GM21423 (cell line): ENCODE measurements at regions not wholly inside any gene's neighbourhood (a gene's known extent, or its start where the extent isn't known, plus 50 kb on each side); places are given as distances from the start of the nearest gene placed in this dataset.
"Not testable (repeated sequence)": the region's sequence is repeated elsewhere in the genome, so short reads cannot be mapped to it uniquely, and the experiment has no call there.

Experiments used
- ATAC-seq: cut with Tn5 transposase; IDR thresholded peaks from one replicate; pipeline ENCODE4 v1.9.1; 2021; ENCODE audit warnings: mild to moderate bottlenecking, moderate library complexity; ENCODE audit not compliant: unreplicated experiment

DNA sequence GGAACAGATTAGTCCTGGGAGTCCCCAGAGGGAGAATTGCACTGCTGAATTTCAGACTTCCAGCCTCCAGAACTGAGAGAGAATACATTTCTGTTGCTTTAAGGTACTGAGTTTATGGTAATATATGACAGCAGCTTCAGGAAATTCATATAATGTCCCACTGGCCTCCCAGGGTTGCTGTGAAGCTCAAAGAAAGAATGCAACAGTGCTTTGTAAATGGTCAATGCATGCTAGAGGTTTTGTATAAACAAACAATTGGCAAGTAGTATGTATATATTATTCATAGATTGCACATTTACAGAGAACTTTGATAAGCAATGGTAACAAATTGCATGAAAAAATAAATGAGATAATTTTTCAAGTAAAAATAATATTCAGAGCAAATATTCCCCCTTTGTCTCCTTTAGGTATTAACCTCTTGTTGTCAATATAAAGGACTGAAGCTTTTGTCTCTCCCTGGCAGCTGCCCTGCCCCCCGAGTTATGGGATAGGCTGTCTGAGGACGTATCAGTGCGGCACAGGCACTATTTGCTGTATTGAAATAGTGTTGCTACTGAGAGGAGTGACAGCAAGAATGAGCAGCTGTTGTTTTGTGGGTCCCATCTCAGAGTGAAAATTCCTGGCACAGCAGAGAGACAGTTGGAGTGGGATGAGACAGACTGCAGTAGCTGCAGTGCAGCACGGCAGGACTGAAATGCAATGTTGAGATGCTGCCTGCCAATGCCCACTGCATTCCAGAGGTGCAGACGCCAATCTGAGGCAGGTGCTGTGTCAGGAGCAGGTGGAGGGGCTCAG lies 194.2 kb upstream of the GLRA1 start:
- ATAC-seq = no peak

GRCh38 chr5:152116934-152117333 lies 192.3 kb upstream of the GLRA1 start:
- ATAC-seq = no peak

- no peak for ATAC-seq
Observed at GRCh38 chr5:152113401-152113800, 188.8 kb upstream of the GLRA1 start.

DNA sequence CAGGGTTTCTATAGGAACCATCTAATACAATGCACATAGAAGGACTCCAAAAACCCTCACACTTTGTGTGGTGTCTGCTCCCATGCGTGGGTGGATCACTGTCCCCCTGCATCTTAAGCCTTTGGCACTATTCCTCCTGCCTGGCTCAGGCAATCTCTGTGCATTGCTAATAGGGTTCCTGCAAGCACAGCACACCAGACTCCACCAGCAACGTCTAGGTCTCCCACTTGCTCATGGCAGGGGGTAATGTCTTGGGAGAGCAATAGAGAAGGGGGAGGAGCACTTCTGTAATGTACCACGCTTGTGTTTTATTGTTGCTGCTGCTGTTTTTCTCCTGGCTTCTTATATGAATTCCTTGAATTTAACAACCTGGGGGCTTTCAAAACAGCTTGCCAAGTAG lies 182.6 kb upstream of the GLRA1 start:
- no peak for ATAC-seq

- ATAC-seq = no peak
Observed at GRCh38 chr5:152106571-152106970, 181.9 kb upstream of the GLRA1 start.

- no peak for ATAC-seq
Observed at GRCh38 chr5:152105085-152105484, 180.4 kb upstream of the GLRA1 start.

- ATAC-seq = no peak
Observed at GRCh38 chr5:152104211-152104610, 179.6 kb upstream of the GLRA1 start.

GRCh38 chr5:152102908-152103307 lies 178.3 kb upstream of the GLRA1 start:
- ATAC-seq = not testable (repeated sequence)

DNA sequence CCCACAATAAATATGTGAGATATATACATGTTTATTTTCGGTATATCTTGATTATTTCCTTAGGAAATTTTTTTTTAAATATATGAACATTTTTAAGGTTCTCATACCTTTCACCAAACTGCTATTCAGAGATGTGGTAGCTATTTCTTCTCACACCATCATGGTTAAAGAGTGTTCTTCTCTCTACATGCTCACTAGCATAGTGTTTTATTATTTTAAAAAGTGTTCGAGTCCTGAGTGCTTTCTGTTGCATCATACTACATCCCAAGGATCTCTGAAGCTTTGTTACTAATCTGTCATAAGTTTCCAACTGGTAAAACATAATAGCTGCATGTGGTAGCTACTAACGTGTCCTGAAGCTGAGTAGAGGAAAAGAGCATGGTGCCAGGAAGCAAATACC lies 177.4 kb upstream of the GLRA1 start:
- no peak for ATAC-seq

GRCh38 chr5:152100462-152100861 lies 175.8 kb upstream of the GLRA1 start:
- no peak for ATAC-seq

- ATAC-seq = peak; percentile 53
Observed at GRCh38 chr5:152097128-152097527, 172.5 kb upstream of the GLRA1 start.

DNA sequence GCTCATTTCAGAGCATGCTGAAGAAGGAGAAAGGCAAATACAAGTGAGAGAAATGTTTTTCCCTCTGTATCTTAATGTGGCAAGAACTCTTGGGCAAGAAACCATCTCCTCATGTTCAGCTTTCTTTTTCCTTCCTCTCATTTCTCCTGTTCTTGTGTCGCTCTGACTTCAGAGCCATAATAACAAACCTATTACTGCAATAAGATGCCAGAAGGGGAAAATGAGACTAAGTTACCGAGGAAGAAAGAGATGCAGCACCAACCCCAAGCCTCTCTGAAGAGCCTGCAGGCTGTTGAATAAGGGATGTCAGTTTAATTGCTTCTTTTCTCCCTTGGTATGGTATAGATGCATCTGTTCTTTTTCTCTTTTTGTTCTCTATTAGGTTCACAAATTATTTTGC lies 170.1 kb upstream of the GLRA1 start:
- ATAC-seq = no peak

- no peak for ATAC-seq
Observed at GRCh38 chr5:152094060-152094459, 169.4 kb upstream of the GLRA1 start.

- no peak for ATAC-seq
Observed at GRCh38 chr5:152092580-152092979, 167.9 kb upstream of the GLRA1 start.

GRCh38 chr5:152089644-152090043 lies 165.0 kb upstream of the GLRA1 start:
- no peak for ATAC-seq

- ATAC-seq = no peak
Observed at GRCh38 chr5:152086668-152087067, 162.0 kb upstream of the GLRA1 start.

DNA sequence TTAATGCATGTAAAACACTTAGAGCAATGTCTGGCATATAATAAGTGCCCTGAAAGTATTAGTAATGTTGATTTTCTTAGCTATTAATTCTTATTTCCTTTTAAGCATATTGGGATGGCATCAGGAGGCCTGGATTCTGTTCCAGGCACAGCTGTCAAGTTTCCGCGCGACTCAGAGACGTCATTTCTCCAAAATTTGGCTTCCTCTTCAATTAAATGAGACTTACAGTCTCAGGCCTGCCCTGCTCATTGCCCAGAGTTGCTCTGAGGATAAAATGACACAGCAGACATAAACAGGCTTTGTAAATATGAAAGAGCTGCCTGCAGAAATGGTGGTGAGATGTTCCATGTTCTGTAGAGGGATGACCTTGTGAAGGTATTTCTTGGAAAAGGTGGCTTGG lies 159.8 kb upstream of the GLRA1 start:
- no peak for ATAC-seq

- ATAC-seq = no peak
Observed at GRCh38 chr5:152083231-152083630, 158.6 kb upstream of the GLRA1 start.

DNA sequence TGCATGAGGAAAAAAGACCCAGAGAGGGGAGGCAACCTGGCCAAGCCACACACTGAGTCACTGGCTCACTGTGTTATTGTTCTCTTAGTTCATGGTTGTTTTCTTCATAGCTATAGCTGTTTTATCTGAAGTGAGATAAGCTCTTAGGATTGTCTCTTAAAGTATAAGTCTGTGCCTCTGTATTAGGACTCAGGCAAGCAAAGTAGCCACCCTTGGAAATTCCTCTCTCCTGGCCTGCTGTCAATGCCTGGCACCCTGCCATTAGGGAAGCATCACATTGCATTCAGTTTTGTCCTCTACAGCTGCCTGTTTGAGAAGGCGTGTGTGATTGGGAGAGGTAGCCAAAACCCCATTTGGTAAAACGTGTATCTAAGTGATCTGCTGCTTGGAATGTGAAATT lies 147.4 kb upstream of the GLRA1 start:
- ATAC-seq = no peak

DNA sequence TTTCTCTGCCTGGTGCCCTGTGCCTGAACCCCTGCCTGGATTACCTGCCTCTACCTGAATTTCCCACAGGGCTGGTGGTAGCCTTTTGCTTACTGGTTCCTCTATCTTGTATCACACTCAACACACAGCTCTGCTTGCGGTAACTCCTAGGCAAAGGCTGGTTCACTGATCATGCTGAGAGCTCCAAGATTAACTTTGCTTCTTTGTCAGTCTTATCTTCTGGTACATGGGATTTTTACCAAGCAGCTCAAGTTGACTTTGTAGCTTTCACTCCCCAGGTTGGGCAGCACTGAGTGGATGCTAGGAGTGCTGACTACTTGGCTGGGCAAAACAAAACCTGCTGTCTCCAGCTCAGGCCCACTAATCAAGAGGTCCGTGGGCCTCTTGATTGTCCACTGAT lies 145.9 kb upstream of the GLRA1 start:
- no peak for ATAC-seq

DNA sequence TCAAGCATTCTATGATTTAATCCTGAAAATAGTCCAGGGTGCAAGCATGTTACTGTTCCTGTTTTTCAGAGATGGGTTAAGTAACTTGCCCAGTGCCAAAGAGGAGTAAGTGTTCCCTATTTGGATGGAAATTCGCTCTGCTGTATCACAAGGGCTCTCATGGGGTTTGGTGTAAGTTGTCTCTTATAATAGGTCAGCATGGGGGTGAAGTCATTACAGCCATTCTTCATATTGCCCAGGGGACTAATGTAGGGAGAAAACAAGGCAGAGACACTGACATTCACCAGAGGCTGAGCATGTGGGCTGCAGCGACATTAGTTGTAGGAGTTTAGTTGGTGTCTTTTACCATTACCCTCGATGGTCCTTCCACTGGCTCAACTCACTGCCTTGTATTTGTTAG lies 142.1 kb upstream of the GLRA1 start:
- no peak for ATAC-seq

DNA sequence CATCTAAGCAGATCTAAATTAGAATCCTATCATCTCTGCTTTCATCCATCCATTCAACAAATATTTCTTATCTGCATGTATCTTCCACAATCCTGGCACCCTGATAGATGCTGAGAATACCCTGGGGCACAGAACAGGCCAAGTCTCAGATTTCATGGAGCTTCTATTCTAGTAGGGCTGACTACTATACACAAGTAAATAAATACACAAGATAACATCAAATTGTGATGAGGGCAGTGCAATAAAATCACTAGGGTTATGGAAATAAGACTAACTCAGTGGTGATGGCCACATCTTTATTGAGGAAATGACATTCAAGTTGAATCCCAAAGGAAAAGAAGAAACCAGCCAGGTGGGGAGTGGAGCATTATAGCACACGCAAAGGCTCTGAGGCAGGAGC lies 138.4 kb upstream of the GLRA1 start:
- ATAC-seq = no peak

- no peak for ATAC-seq
Observed at GRCh38 chr5:152061095-152061494, 136.4 kb upstream of the GLRA1 start.
